NB4 (cell line): ENCODE measurements at regions not wholly inside any gene's neighbourhood (a gene's known extent, or its start where the extent isn't known, plus 50 kb on each side); places are given as distances from the start of the nearest gene placed in this dataset.

Source experiments
- MYC ChIP-seq: IDR thresholded peaks from 2 replicates; pipeline ENCODE4 v1.6.1; 2011; ENCODE audit warnings: low read depth, low read length
- POLR2A ChIP-seq: IDR thresholded peaks from 2 replicates; pipeline ENCODE4 v1.6.1; 2011; ENCODE audit warnings: mild to moderate bottlenecking; ENCODE audit not compliant: insufficient read length; ENCODE audit errors: extremely low read depth
- TF ChIP-seq, protein P1 (sequence below): IDR thresholded peaks from one replicate; pipeline ENCODE4 v1.5.1; 2012; ENCODE audit warnings: low read depth, low read length
- TF ChIP-seq, protein P2 (sequence below): IDR thresholded peaks from 2 replicates; pipeline ENCODE4 v1.6.1; 2011; ENCODE audit warnings: low read depth, low read length

DNA sequence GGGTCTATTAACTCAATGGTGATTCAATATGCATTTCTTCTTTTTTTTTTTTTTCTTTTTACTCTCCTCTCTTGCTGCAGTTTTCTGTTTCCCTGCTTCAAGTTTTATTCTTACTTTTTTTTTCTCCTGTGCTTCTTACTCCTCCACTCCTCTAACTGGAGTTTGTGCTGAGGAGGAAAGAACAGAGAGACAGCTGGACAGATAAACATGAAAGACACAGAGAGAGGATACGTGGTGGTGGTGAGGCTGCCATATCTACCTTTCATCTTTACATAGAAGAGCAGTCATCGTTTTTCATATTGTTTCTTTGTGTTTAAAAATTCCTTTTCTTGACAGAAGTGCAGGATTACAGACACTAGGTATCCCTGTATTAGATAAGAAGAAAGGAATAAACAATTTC, 262.8 kb downstream of the OTOL1 start:
- TF ChIP-seq, protein P1, sequence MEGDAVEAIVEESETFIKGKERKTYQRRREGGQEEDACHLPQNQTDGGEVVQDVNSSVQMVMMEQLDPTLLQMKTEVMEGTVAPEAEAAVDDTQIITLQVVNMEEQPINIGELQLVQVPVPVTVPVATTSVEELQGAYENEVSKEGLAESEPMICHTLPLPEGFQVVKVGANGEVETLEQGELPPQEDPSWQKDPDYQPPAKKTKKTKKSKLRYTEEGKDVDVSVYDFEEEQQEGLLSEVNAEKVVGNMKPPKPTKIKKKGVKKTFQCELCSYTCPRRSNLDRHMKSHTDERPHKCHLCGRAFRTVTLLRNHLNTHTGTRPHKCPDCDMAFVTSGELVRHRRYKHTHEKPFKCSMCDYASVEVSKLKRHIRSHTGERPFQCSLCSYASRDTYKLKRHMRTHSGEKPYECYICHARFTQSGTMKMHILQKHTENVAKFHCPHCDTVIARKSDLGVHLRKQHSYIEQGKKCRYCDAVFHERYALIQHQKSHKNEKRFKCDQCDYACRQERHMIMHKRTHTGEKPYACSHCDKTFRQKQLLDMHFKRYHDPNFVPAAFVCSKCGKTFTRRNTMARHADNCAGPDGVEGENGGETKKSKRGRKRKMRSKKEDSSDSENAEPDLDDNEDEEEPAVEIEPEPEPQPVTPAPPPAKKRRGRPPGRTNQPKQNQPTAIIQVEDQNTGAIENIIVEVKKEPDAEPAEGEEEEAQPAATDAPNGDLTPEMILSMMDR, result no peak
- TF ChIP-seq POLR2A, result no peak
- TF ChIP-seq, protein P2, sequence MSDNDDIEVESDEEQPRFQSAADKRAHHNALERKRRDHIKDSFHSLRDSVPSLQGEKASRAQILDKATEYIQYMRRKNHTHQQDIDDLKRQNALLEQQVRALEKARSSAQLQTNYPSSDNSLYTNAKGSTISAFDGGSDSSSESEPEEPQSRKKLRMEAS, result no peak
- TF ChIP-seq MYC, result no peak
